ENCODE measurements at regions not wholly inside any gene's neighbourhood (a gene's known extent, or its start where the extent isn't known, plus 50 kb on each side); places are given as distances from the start of the nearest gene placed in this dataset.
"Not testable (repeated sequence)": the region's sequence is repeated elsewhere in the genome, so short reads cannot be mapped to it uniquely, and the experiment has no call there.

DNA sequence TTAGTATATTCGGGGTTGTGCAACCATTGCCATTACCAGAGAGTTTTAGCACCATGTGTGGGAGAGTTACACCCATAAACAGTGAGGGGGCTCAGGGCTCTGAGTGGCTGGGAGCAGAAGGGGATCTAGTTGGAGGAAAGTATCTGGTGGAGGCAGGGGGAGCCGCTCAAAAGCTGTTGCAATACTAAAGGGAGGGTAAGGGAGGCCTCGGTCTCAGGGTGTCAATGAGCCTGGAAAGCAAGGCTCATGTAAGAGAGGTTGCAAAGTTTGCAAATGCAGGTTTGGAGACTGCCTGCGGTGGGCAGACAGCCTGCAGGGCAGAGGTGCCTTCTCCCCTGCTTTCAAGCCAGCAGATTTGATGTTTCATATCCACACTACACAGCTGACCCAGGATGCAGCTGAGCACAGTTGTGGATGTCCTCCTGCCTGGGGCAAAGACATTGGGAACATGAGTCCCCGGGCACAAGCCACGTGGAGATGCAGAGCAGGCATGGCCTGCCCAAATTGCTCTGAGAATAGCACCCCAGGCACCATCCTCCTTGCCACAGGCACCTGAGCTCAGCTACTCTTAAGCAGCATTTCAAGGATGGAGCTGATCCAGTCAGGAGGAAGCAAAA, 181.4 kb downstream of the TLE3 start:
- DNase-seq (ENCODE audit: low read depth) = no peak

DNA sequence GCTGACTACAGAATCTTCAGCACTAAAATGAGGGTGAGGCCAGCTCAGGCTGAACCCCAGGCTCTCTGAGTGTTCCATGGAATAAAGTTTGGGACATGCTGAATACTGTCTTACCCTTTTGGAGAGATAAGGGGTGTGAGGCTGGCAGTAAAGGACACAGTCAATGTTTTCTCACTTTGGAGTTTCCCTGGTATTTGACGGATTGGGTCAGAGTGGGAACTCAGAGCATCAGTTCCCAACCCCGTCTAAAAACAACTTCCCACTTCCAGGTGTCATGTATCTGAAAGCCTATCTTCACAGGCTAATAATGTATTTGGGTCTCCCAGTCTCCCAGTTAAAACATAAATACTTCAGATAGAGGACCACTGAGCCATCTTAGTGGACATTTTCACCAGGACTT, 180.7 kb downstream of the TLE3 start:
- DNase-seq (ENCODE audit: low read depth) = no peak

DNA sequence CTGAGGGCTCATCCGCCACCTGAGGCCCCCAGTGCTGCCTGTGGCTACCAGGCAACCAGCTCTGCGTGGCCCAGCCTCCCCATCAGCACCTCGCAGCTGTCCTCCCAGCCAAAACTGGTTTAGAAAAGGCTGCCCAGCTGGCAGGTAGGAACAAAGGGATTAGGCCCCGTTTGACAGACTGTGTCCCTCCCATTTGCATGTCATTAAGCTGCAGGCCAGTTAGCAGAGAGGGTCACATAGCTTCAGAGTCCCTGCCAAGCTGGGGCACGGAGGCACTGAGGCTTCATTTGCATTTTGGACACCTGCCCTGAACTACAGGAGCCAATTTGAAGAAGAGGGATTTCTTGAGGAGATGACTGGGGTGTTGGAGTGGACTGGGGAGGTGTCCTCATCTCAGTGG, 177.9 kb downstream of the TLE3 start:
- no peak for DNase-seq (ENCODE audit: low read depth)

DNA sequence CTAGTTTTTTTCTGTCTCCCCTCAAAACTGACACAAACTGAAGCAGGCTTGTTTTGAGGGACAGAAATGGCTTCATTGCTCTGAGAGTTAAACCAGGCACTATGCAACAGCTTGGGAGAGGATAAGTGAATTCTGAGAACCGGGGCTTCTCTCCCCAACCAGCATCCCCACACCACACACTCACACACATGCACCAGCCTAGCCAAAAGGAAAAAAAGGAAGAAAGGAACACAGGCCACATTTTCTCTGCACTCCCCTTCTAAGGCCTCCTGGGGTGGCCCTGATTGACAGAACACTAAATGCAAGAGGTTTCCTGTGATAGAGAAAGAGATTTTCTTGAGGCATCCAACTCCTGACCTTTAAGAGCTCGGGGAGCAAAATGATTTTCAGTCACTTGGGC, 177.5 kb downstream of the TLE3 start:
- no peak for DNase-seq (ENCODE audit: low read depth)

DNA sequence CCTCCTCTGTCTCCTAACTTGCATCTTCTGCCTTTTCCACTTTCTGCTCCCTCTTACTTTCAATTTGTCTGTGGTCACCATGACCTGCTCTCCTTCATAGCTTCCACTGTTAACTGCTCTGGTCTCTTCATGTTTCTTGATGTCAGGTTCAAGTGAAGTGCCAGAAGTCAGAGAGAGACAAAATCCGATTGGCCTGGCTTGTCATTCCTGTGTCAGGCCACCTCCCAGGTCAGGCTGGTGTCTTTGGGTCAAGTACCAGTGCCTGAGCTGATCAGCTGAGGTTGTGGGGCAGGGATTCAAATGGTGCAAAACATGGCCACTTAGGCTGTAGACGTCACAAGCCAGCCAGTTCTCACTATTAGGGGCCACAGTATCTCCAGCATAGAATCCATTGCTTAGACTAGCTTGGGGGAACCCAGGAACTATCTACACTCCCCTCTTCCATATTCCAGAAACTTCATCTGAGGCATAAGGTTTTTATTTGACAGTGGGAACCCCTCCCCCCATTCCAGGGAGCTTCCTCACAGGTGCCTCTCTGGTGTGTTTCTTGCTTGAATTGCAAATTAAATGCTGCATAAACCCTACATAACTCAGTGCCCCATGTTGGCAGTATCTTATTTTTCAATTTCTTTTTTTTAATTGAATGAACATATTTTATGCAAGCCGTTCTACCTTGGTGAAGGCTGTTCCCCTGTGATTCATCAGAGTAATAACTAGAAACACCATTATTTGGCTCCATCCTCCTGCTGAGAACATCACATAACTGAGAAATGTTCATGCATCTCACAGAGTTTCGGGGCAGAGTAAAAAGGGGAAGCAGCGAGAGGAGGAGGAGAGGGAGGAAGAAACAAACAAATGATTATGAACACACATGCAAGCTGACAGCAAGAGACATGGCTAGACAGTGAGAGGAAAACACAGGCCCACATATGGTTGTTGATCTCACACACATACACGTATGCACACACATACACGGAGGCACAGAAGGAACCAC, 175.8 kb downstream of the TLE3 start:
- no peak for DNase-seq (ENCODE audit: low read depth)

DNA sequence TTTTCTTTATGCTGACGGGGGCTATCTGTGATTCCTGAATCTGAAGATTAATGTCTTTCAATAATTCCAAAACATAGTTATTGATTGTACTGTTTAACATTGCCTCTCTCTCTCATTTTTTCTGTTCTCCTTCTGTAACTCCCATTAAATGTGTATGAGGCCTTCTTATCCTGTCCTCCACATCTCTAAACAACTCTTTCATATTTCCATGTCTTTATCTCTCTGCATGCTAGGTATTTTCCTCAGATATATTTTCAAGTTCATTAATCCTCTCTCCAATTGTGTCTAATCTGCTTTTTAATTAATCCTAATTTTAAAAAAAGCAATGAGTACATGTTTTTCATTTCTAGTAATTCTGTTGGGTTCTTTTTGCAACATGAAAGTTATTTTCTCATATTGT, 173.2 kb downstream of the TLE3 start:
- DNase-seq (ENCODE audit: low read depth) = no peak

DNA sequence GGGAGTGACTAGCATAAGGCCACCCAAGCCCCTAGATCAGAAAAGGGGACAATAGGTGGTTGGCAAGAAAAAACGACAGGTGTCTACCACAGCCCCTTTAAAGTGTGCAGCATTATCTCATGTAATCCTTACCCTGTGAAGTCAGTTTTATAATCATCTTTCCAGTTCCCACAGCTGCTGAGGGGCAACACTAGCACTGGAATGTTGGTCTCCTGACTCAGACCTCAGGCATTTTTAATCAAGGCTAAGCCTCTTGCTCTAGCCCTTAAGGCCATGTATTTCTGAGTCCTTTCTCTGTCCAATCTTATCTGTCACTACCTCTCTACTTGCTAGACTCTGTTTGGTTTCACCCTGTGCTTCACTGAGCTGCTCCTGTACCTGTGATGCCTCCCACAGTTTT, 171.7 kb downstream of the TLE3 start:
- DNase-seq (ENCODE audit: low read depth) = no peak

DNA sequence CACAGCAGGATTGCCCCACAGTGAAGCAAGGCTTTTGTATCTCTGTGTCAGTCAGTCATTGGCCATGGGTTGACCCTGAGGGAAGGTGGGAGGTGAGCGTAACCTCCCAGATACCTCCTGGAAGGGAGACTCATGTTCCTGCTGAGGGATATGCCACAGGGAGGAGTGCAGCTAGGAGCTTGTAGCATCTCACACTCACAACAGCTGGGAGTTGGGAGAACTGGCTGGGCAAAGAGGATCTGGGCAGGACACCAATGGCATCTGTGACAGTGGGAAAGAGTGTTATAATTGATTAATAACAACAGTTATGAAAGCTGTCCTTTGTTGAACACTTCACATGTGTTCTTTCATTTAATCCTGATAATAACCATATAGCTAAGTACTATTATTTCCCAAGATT, 171.0 kb downstream of the TLE3 start:
- DNase-seq (ENCODE audit: low read depth) = no peak

DNA sequence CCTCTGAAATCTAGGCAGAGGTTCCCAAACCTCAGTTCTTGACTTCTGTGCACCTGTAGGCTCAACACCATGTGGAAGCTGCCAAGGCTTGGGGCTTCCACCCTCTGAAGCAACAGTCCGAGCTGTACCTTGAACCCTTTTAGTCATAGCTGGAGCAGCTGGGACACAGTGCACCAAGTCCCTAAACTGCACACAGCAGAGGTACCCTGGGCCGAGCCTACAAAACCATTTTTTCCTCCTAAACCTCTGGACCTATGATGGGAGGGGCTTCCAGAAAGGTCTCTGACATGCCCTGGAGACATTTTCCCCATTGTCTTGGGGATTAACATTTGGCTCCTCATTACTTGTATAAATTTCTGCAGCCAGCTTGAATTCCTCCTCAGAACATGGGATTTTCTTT, 168.8 kb downstream of the TLE3 start:
- DNase-seq (ENCODE audit: low read depth) = not testable (repeated sequence)

DNA sequence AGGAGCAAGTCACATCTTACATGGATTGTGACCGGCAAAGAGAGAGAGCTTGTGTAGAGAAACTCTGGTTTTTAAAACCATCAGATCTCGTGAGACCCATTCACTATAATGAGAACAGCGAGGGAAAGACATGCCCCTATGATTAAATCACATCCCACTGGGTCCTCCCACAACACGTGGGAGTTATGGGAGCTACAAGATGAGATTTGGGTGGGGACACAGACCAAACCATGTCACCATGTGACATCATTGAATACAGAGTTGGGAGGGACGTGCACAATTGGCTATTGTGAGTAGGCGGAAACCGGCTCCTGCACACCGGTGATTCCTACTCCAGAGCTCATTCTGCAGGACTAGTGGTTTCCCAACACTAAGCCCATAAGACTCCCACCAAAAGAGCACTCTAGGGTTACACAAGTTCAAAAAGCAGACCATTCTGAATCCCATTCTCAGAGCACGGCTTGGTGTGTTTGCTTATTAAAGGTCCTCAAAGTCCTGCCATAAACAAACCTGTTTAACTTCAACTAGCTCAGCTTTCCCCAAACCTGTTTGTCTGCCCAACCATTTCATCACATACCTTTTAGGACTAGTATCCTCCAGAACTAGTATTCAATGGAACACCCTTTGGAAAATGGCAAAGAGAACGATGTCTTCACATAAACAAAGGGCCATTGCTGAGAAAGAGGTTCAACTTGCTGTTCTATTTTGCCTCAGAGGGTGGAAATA, 167.6 kb downstream of the TLE3 start:
- DNase-seq (ENCODE audit: low read depth) = no peak

DNA sequence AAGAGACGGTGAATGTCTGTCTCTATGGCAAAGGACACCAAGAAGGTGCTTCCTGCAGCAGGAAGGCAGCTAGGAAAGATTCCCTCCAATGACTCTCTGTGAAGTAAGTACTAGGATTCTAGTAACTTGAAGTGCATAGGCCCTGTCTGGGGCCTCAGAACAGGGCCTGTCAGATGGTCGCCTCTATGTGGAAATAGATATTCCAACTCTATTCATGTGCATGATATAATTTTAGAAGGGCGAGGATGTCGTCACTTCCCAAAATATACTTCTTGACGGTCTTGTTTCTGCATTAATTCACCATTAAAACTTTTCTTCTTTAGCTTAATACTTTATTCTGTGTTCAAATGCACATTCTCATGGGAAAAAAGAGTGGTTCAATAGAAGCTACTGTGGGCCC, 167.0 kb downstream of the TLE3 start:
- no peak for DNase-seq (ENCODE audit: low read depth)

DNA sequence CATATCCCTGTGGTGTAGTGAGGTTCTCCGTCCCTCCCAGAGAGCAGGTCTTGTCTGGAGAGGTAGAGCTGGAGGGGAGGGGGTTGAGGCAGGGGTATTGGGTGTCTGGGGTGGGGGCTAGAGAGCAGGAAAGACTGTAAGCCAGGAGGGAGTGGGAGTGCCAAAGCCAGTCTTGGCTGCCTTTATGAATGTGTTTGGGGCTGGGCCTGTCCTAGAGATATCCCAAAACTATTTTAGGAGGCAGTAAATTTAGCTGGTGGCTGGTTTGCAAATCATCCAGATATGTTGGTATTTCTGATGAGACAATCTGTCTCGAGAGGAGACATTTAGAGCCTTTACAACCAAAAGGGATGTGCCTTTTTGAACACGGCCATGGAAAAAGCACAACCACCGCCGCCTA, 166.6 kb downstream of the TLE3 start:
- no peak for DNase-seq (ENCODE audit: low read depth)

DNA sequence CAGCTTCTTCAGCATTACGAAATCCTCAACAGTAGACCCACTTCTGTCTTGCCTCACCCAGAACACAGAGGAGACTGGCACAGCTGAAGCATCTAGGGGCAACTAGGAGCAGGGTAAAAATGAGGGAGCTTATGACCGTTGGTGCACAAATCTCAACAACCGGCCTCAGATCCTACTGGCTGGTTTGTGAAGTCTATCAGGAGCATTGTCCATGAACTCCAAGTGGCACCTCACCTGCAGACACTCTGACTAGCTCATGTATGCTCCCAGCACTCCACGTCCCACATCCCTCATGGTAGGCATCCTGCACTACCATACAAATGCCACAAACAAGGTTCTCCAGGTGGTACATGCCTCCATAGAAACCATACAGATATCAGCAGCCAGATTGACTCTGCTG, 163.1 kb downstream of the TLE3 start:
- no peak for DNase-seq (ENCODE audit: low read depth)

DNA sequence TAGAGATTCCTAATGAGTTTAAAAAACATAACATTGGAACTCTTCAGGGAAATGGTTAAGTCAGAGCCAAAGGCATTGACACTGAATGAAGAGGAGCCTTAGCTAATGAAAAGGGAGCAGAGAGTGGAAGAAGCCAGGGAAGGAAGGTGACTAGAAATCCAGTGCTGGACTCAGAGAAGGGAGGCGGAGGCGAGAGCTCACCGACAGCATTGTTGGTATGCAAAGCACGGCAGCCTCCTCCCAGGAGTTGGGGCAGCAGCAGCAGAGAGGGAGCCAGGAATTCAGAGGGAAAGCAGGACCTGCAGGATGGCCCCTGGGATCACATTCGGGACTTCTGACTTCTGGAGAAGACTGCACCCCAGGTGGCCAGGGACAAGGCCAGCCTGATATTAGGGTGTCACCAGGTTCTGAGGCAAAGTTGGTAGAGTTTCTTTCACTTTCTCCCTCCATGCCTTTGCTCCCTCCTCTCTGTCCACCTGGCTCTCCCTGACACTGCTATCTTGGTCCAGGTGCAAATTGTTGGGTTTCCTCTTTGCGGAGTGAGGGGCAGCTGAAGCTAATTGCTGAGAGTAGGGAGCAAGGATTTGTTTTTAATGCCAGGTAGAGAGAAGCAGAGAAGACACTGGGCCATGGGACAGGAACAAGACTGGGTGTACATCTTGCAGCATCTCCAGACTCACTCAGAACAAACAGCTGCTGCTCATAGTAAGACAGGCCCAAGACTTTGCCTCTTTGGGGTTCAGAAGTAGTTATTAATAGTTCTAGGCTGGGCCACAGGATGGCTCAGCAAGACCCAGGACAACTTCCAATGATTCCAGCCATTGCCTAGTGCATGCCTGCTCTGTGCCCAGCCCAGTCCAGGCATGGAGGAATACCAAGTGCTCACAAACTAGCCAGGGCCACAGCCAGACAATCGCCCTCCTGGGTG, 157.9 kb downstream of the TLE3 start:
- no peak for DNase-seq (ENCODE audit: low read depth)

DNA sequence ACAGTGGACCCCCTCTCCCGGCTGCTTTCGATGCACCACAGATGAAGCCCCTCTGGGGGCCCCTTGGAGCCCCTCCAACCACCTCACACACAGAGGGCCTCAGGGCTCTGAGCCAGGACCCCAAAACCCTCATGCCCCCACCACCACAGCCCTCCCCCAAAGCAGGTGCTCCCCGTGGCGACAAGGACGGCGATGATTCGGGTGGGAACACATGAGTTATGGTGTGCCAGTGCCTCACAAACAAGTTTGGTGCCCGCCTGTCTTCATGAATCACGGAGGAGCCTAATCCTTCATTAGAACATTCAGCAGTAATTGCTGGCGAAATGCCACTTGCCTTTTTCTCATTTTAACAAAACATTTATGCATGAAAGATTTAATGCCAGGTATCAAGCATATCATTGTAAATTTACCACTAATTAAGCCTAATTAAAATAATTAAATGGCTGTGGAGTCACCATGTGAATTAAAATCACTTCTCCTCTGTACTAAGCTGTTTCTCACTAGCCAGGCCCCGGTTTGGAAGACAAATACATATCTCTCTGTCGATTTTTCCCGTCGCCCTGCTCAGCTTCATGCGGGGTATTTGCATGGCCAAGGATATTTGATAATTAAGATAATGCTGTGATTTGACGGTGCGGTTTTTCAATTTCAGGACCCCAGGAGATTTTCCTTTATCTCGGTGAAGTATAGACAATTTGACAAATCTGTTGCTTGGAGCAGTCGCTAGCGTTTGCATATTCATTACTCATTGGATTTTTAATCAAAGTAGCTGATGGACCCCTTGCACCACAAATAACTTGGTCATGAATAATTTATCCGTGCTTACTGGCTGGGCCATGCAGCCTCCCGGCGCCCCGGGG, 157.0 kb downstream of the TLE3 start:
- no peak for DNase-seq (ENCODE audit: low read depth)

DNA sequence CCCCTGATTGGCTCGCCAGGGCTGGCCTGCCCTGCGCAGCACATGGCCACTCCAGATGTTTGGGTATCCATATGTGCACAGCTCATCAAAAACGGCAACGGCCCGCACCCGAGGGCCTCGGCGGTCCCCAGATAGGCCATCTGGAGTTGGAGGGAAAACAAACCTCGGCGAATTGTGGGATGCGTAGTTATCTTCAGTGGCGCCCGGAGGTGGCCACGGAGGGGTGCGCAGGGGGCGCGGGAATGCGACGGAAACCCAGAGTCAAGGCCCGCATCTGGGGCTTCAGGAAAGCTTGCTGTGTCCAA, 156.5 kb downstream of the TLE3 start:
- DNase-seq (ENCODE audit: low read depth) = no peak

DNA sequence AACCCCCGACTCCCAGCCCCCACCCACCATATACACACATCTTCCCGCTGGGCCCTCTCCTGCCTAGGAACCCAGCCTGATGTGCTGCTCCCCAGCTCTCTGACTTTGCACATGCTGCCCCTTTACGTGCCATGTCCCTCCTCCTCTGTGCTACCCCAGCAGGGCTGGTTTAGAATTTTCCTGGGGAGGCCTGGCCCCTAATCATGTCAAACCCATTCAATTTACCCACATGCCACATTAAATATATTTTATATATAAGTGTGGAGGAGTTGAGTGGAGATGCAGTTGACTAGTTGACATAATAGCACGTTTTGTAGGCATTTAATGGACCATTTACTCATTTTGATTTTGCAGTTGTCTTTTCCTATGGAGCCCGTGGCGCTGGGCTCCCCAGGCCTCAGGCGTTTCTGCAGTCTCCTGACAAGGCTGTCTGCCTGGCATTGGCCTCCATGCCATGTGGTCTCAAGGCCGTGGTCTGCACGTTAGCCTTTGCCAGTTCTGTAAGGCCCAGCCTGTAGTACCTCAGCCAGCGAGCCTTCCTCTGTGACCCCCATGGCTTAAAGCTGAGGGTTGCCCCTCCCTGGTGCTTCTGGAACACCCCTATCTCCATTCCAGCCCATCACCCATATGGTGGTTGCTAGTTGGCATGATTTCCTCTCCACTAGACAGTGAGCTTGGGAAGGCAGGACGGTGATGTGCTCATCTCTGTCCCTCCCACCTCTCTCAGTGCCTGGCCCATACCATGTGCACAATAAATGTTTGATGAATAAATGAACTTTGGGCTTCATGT, 155.8 kb downstream of the TLE3 start:
- DNase-seq (ENCODE audit: low read depth) = no peak

DNA sequence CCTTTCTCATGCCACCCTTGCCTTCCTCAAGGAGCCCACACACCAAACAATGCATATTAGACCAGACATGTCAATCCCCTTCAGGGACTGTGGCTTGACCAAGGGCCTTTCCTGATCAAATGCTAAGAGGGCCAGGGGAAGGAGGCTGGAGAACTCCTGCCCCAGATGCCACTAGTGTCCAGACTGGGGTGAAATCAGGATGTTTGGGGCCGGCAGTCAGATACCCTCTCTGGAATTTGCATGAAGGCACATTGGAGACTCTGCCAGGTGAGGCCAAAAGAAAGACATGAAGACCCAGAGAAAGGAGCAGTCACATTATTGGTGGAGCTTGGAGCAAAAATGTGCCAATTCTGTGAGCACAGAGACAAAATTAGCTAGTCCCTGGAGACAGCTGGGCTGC, 154.1 kb downstream of the TLE3 start:
- no peak for DNase-seq (ENCODE audit: low read depth)

DNA sequence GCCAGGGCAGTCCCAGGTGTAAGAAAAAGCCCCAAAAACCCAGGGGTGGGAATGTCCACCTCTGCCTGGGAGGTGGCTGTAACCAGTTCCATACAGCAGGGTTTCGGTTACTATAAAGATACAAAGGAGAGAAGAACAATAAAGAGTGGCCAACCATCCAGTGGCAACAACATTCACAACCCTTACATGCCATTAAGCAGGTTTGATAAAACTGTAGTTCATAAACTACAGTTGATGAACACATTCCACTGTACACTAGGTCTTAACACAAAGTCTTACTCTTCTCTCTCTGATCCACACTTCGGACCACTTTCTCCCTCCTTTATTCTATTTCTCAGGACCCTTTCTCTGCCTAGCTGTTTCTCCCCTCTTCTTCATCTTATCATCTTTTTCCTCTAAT, 152.0 kb downstream of the TLE3 start:
- no peak for DNase-seq (ENCODE audit: low read depth)

DNA sequence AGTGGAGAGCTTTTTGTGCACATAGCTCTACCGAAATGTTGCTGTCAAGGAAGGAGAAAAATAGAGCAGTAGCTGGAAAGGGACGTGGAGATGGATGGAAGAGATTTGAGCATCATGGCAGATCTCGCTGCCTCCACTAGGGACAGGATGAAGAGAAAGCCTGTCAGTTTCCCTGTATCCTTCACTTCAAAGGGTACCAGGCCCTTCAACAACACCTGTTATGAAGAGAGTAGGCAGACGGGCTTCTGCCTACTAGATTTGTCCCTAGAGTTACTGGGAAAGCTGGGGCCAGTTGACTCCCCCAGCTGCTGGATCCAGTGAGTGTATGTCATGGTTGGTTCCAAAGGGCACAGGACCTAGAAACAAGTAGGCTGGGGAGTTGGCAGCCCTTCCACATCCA, 150.8 kb downstream of the TLE3 start:
- no peak for DNase-seq (ENCODE audit: low read depth)
